IPS-18a (cell line): ENCODE measurements at regions not wholly inside any gene's neighbourhood (a gene's known extent, or its start where the extent isn't known, plus 50 kb on each side); places are given as distances from the start of the nearest gene placed in this dataset.

Experiments
- H3K27ac ChIP-seq: one replicate; pipeline ENCODE4 v1.5.1; 2013; ENCODE audit warnings: low read length
- H3K27me3 ChIP-seq: one replicate; pipeline ENCODE4 v1.6.1; 2013; ENCODE audit warnings: mild to moderate bottlenecking, low read length; ENCODE audit not compliant: control insufficient read depth, insufficient read depth
- H3K36me3 ChIP-seq: one replicate; pipeline ENCODE4 v1.6.1; 2013; ENCODE audit warnings: low read depth, low read length; ENCODE audit not compliant: control insufficient read depth
- H3K4me1 ChIP-seq: one replicate; pipeline ENCODE4 v1.6.1; 2013; ENCODE audit warnings: low read depth, low read length; ENCODE audit not compliant: control insufficient read depth
- H3K4me3 ChIP-seq: one replicate; pipeline ENCODE4 v1.5.1; 2013; ENCODE audit warnings: low read length
- H3K9ac ChIP-seq: one replicate; pipeline ENCODE4 v1.6.1; 2013; ENCODE audit warnings: mild to moderate bottlenecking, low read length, moderate library complexity
- H3K9me3 ChIP-seq: one replicate; pipeline ENCODE4 v1.6.1; 2013; ENCODE audit warnings: low read depth, low read length; ENCODE audit not compliant: control insufficient read depth

DNA sequence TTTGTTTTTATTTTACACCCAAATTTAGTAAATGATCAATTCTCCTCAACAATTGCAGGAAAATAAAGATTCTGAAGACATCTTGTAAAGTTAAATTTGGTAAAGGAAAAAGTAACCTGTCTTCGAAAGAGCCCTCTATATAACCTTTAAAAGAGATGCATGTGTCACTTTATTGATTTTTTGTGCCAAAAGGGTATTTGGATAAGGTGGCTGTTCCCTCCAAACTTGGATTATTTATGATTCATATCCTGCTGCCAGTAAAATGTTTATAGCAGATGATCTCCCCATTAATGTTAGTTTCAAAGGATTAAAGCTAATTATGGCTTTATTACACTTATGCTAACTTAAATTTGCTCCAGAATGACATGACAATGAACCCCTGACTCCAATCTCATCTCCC is 98.8 kb downstream of the DUSP6 start:
- Histone ChIP-seq H3K9ac (no peak overlapping the region), H3K36me3 (no peaks in the 10 kb centered on the region), H3K27me3 (no peaks in the 10 kb centered on the region), H3K4me3 (no peak overlapping the region), H3K9me3 (no peaks in the 10 kb centered on the region), H3K4me1 (peaks cover 2% of the 10 kb centered on the region), H3K27ac (no peak overlapping the region)

DNA sequence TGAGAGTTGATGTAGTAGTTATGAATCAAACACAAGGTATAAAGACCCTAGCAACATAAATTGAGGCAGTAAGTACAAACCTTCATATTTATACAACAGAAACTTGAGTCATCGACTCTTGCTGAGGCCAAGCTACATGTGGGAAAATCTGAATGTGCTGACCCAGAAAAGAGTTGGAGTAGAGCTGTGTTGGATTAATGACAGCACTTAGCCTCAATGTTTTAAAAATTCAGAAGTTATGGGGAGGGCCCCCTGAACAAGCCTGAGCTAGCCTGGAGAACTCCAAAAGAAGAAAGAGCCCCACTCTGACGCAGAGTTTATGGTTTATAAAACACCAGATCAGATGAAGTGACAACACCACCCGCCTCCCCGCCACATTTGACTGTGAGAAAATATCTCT is 100.0 kb downstream of the DUSP6 start:
- H3K9ac ChIP-seq: no peak overlapping the region

DNA sequence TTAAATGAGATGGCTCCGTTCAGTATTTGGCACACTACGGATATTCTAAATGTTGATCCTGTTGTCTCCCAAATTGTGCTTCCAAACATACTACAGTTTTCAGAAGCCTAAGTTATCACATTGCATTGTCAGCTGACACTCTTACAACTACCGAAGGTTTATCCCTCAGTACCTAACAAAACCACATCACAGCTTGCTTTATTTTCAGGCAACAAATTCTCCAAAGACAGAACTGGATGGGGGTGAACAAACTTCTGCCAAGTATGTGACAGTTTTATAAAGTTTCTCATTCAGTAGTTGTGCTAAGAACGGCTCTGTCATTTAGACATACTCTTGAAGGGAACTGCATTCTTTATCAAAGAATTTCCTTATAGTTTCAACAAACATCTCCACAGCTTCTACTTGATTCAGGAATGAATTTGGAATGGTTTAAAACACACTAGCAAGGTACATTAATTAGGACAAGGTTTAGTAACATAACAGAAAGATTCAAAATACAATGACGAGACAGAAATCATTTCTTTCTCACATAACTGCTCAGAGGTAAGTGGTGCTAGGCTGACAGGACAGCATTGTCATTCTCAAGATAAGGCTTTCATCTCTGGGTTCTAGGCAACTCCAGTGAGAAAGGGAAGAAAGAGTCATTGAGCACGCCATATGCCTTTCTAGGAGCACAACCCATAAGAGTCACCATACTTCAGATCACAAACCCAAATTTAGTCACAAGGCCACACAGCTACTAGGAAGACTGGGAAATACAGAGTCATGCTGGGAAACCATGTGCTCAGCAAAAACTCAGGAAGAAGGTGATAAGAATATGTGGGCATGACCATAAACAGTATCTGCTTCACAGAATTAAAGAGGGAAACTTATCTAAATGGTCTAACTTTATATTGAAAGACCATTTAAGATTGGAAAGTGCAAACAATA is 100.7 kb downstream of the DUSP6 start:
- H3K36me3 ChIP-seq: no peaks in the 10 kb centered on the region

More for the DNA sequence above, 100.0 kb downstream of the DUSP6 start:
- Histone ChIP-seq H3K9me3 (no peaks in the 10 kb centered on the region), H3K4me3 (no peak overlapping the region), H3K4me1 (peaks cover 14% of the 10 kb centered on the region), H3K27me3 (no peaks in the 10 kb centered on the region), H3K36me3 (no peaks in the 10 kb centered on the region), H3K27ac (no peak overlapping the region)

DNA sequence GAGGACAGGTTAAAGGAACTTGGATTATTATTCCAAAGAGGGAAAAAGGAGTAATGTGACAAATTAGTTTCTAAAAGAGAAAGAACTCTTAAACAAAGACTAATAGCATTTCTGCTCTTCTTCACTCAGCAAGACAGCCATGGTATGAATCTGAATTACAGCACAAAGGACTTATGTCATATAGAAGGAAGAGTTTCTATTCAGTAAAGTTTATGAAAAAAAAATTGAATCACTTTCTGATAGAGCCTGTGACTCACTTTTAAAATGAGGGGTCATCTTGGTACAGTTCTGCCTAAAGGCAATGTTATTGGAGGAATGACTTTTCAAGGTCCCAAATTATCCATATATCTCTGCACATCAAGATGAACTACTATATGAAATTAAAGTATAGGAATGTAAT is 101.7 kb downstream of the DUSP6 start:
- Histone ChIP-seq H3K9ac (no peak overlapping the region), H3K4me3 (no peak overlapping the region), H3K27me3 (peaks cover 9% of the 10 kb centered on the region), H3K27ac (no peak overlapping the region), H3K4me1 (peaks cover 25% of the 10 kb centered on the region), H3K9me3 (no peaks in the 10 kb centered on the region), H3K36me3 (no peaks in the 10 kb centered on the region)

More for the DNA sequence above, 100.7 kb downstream of the DUSP6 start:
- Histone ChIP-seq H3K4me3 (no peak overlapping the region), H3K4me1 (peaks cover 21% of the 10 kb centered on the region), H3K27me3 (no peaks in the 10 kb centered on the region), H3K9me3 (no peaks in the 10 kb centered on the region), H3K9ac (no peak overlapping the region), H3K27ac (no peak overlapping the region)

DNA sequence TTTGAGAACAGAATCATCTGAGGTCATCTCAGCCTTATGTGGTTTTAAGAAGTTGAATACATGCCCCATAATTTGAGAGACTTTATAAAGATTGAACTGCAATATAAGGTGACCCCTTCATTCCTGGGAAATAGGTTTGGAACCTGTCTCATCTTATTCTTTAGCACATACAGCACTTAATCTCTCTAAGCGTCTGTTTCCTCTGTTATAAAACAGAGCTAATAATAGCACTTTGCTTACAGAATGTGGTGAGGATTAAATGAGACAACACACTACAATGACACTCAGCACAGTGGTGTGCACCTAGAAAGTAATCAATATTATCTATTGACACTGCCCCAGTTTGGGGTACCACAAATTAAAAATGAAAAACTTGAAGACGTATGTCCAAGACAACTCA is 102.1 kb downstream of the DUSP6 start:
- Histone ChIP-seq H3K27ac (no peak overlapping the region), H3K9me3 (no peaks in the 10 kb centered on the region), H3K9ac (no peak overlapping the region), H3K36me3 (no peaks in the 10 kb centered on the region), H3K4me3 (no peak overlapping the region), H3K4me1 (peaks cover 29% of the 10 kb centered on the region), H3K27me3 (peaks cover 12% of the 10 kb centered on the region)

DNA sequence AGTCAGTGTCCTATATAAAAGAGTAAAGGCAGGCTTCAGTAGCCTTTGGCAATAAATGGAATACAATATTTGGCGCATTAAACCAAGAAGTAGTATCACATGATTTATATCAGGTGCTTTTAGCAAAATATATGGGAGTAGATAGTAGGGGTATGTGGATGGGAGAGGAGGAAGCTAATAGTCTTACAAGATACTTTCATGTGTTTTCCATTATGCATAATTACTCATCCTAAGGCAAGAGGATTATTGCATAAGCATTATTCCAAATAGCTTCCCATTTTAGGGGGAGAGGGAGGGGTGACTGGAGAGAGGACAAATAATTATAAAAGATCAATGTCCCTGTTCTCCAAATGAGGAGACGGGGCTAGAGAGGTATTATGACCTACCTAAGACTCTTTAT is 104.3 kb downstream of the DUSP6 start:
- Histone ChIP-seq H3K9me3 (no peaks in the 10 kb centered on the region), H3K27me3 (peaks cover 25% of the 10 kb centered on the region), H3K4me1 (peaks cover 38% of the 10 kb centered on the region), H3K36me3 (no peaks in the 10 kb centered on the region), H3K9ac (no peak overlapping the region), H3K4me3 (peak overlapping the region; percentile 18), H3K27ac (no peak overlapping the region)

DNA sequence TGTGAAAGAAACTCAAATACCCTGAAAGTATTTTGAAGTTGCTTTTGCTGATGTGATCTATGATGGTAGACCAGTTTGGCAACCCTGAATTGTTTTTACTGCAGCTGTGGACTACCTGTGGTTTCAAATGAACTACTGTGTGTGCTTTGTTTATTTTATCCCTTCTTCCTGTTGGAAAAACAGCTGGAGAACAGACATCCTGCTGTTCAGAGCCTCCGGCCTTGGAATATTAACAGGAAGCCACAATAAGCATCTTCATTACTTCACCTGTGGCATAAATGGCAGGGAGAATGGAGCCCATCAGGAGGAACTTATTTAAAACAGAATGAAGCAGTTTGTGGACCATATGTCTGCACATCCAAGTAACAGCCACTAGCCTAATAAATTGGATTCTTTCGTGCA is 104.8 kb downstream of the DUSP6 start:
- H3K9me3 ChIP-seq: no peaks in the 10 kb centered on the region
- H3K4me1 ChIP-seq: peaks cover 38% of the 10 kb centered on the region
- no peak overlapping the region for H3K9ac ChIP-seq
- peaks cover 25% of the 10 kb centered on the region for H3K27me3 ChIP-seq
- H3K27ac ChIP-seq: no peak overlapping the region
- H3K36me3 ChIP-seq: no peaks in the 10 kb centered on the region
- H3K4me3 ChIP-seq: peak overlapping the region; percentile 18

DNA sequence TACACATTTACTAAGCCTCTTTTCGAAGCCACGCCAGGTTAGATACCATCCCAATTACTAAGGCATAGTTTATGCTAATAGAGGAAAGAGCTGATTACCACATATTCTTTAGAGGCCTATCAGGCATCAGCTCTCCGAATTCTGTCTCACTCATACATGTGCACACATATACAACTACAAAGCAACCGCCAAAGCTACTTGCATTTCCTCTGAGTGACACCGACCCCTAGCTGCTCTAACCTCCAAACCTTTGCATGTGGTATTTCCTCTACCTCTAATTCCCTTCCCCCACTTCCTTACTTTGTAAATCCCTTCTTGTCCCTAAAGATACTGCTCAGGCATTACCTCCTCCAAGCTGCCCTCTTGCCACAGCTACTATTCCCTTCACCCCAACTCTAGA is 107.2 kb downstream of the DUSP6 start:
- H3K27me3 ChIP-seq: peaks cover 25% of the 10 kb centered on the region
- H3K4me3 ChIP-seq: no peak overlapping the region
- no peak overlapping the region for H3K9ac ChIP-seq
- peaks cover 38% of the 10 kb centered on the region for H3K4me1 ChIP-seq
- H3K27ac ChIP-seq: no peak overlapping the region
- H3K36me3 ChIP-seq: no peaks in the 10 kb centered on the region
- no peaks in the 10 kb centered on the region for H3K9me3 ChIP-seq

DNA sequence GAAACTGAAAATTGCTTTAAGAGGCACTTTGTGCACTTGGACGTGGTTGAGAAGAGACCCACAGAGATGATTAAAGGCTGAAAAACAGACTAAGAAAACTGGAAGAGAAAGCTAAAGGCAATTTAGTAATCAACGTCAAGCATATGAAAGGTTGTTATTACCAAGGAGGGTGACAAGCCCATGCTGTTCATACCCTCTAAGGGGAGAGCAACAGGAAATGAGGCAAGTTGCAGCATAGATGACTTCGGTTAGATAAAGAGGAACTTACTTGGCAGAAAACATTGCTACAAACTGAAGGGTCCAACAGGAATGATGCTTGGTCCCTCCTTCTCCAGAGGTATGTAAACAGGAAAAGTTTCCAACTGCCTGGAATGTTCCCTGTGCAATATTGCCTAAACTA is 107.8 kb downstream of the DUSP6 start:
- Histone ChIP-seq H3K27me3 (peaks cover 25% of the 10 kb centered on the region), H3K4me1 (peaks cover 38% of the 10 kb centered on the region), H3K9me3 (no peaks in the 10 kb centered on the region), H3K9ac (no peak overlapping the region), H3K4me3 (no peak overlapping the region), H3K27ac (no peak overlapping the region), H3K36me3 (no peaks in the 10 kb centered on the region)

DNA sequence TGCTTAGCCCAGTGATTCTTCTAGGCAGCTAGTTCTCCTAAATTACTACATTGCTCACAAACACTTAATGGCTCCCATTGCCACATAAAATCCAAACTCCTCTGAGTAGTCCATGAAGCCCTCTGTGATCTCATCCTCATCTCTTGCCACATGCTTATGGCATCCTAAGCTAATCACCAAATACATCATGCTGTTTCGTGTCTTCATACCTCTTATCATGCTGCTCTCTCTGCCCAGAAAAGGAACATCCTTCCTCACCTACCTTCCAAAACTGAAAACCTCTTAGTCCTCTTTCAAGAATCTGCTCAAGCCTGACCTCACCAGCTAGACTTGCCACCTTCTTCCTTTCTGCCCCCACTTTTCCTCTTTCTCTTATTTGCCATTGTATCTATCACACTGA is 108.5 kb downstream of the DUSP6 start:
- no peaks in the 10 kb centered on the region for H3K36me3 ChIP-seq
- H3K4me3 ChIP-seq: no peak overlapping the region
- H3K27me3 ChIP-seq: peaks cover 25% of the 10 kb centered on the region
- H3K4me1 ChIP-seq: peaks cover 38% of the 10 kb centered on the region
- no peak overlapping the region for H3K27ac ChIP-seq
- no peaks in the 10 kb centered on the region for H3K9me3 ChIP-seq
- no peak overlapping the region for H3K9ac ChIP-seq

DNA sequence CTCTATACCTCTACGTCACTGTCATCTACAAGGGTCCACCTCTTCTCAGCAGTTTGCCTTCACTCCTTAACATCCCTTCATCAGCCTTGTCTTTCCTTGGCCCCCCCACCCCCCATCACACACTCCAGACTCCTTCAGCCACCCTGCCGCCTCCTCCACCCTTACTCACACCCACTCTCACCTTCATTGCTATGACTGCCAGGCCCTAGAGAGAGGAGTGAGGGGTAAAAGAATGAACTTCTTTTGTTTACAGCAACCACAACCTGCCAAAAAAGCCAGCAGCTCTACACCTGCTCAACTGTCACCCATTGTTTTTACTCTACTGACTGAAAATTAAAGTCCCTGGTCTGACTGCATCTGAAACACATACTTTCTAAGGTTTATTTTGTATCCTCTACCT is 112.8 kb downstream of the DUSP6 start:
- Histone ChIP-seq H3K36me3 (no peaks in the 10 kb centered on the region), H3K4me3 (no peak overlapping the region), H3K4me1 (peaks cover 2% of the 10 kb centered on the region), H3K9ac (no peak overlapping the region), H3K27ac (no peak overlapping the region), H3K9me3 (no peaks in the 10 kb centered on the region), H3K27me3 (peaks cover 7% of the 10 kb centered on the region)

DNA sequence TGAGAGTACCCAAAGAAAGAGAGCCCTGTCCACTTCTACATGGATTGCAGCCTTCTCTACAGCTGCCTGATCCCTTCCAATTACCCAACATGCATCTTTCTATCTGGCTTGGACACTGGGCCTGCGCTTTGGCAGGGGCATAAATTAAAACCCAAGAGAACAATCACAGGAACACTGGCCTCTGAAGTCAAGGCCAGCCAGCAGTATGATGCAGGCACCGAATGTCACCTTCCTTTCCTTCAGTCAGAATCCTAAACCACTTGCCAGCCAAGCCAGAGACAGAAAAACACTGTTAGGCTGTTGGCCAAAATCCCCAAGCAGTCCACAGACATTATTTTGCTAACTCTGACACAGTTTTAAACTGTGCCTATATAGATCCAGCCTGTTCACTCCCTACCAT is 113.7 kb downstream of the DUSP6 start:
- H3K9me3 ChIP-seq: no peaks in the 10 kb centered on the region
- no peak overlapping the region for H3K27ac ChIP-seq

More for the DNA sequence above, 113.7 kb downstream of the DUSP6 start:
- no peaks in the 10 kb centered on the region for H3K4me1 ChIP-seq
- no peak overlapping the region for H3K4me3 ChIP-seq
- no peaks in the 10 kb centered on the region for H3K27me3 ChIP-seq
- no peaks in the 10 kb centered on the region for H3K36me3 ChIP-seq
- H3K9ac ChIP-seq: no peak overlapping the region
